NOMO-1 treated with dmso at 0.1 percent for 144 hours (cell line): ENCODE measurements at regions not wholly inside any gene's neighbourhood (a gene's known extent, or its start where the extent isn't known, plus 50 kb on each side); places are given as distances from the start of the nearest gene placed in this dataset.

Experiments
- DNase-seq: peaks from one replicate; lab custom pipeline; 2025; ENCODE audit not compliant: unreplicated experiment; lab: John Stamatoyannopoulos, UW

DNA sequence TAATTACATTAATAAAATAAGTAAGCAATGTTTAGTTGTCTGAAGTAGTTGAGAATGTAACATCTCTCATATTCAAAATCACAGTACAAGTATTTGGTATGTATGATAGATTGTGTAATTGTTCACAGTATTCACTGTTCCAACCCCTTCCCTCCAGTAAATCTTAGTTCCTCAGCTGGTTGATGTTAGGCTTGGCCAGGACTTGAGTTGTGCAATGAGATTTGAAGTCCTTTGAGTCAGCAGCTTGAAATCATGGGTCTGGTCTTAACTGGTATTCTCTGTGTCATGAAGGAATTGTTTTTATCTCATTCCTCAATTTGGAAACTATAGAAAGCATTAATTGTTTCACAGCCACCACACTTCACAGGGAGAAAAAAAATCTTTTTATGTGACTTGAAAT lies 477.1 kb downstream of the FSCB start:
- DNase-seq, result no peak

DNA sequence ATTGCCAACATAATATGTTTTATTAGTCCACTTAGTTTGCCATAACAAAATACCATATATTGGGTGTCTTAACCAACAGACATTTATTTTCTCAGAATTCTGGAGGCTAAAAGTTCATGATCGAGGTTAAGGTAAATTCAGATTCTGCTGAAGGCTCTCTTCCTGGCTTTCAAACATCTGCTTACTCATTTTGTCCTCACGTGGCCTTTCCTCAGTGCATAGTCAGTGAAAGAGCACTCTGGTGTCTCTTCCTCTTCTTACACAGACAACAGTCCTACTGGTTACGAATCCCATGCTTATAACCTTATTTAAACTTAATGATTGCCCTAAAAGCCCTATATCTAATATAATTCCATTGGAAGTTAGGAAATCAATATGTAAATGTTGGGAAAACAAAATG lies 479.7 kb downstream of the FSCB start:
- DNase-seq, result no peak

DNA sequence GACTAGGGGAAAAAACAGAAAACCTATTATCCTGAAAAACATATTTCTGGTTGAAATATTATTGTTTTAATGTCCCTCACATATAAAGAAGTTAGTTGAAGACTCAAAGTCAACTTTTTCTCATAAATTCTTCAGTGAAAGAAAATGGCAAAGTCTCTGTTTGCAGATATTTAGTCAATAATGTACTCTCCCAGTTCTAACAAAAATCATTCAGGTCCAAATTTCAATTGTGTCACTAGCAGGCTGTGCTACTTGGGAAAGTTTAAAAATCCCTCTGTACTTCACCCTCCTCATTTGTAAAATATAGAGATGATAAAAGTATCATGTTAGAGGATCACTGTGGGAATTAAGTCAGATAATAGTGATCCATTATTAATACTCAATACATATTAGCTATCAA lies 496.5 kb downstream of the FSCB start:
- no peak for DNase-seq

DNA sequence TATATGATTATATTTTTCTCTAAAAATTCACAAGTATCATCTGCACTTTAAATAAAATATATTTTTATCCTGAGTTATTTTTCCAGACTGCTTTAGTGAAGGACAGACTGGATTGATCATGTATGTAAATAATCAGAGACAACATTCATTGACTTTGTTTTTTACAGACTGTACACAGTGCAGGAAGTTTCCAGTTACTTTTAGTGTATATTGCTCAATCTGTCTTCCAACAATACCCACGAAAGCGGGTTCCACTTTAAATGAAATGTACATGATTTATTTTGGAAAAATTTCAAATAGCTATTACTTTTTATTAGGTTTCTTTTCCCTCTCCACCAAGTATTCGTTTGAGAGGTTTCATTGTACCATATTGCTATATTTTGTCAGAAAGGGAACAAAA lies 497.0 kb downstream of the FSCB start:
- DNase-seq, result no peak

DNA sequence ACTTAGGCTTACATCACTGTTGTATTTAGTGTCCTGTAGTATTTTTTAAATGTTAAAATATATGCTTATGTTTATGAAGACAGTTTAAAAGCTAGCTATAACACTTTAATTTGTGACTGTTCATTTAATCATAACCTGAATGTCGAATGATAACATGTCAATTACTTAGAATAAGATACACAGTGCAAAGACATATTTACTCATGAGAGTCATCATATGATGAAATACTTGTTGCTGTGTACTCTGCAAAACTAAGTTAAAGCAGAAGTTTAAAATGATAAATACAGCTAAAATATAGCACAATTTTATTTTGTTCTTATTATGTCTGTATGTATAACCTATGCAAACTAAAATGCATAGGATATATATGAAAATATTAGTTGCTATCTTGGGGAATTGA lies 497.4 kb downstream of the FSCB start:
- no peak for DNase-seq

DNA sequence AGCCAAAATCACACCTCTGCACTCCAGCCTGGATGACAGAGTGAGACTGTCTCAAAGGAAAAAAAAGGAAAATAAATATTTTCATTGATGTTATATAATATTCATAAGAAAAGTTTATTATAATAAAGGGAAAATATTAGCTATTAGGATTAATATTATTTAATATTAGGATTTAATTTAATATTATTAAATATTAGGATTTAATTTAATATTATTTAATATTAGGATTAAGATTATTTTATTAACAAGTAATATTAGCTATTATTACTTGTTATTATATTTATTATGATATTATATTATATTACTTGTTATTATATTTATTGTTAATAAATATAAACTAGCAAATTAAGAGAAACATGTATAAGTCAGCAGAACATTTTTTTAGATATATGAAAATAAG lies 518.1 kb downstream of the FSCB start:
- DNase-seq, result no peak

DNA sequence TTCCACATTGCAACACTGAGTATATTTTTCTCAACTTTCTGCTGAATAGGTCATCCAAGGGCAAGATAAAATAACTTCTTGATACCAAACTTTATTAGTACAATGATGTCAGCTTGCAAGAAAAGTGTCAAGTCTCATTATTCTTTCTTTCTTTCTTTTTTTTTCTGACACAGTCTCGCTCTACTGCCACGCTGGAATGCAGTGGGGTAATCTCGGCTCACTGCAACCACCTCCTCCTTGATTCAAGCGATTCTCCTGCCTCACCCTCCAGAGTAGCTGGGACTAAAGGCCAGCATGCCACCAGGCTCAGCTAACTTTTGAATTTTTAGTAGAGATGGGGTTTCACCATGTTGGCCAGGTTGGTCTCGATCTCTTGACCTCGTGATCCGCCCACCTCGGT lies 523.4 kb downstream of the FSCB start:
- DNase-seq, result no peak

DNA sequence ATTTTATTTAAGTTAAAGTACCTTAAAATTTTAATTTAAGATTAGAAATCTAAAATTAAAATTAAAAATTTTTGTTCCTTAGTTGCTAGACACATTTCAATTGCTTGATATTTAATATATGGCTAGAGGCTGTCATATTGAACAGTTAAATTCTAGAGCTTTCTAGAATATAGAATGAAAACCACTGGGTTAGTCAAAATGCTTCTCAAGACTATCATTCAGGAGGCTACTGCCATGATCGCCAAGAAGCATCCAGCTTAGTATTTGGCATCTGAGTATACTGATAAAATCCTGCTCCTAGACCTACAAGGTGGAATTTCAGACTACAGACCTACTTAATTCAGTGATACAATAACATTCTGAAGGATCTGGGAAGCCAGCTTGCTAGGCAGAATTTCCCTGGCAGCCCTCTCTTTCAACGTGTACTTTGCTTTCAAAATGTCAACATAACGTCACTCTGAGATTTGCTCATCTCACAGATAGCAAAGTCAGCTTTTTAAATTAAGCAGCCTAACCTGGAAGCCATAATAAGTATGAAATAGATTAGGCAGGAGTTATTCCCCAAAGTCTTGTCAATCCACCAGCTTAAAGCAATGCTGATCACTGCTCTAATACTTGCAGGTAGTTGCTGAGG lies 525.8 kb downstream of the FSCB start:
- DNase-seq, result no peak

DNA sequence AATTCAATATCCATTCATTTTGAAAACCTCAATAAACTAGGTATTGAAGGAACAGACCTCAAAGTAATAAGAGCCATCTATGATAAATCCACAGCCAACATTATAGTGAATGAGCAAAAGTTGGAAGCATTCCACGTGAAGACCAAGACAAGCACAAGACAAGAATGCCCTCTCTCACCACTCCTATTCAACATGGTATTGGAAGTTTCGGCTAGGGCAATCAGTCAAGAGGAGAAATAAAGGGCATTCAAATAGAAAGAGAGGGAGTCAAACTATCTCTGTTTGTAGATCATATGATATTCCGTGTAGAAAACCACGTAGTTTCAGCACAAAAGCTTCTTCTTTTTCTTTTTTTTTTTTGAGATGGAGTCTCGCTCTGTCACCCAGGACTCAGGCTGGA lies 550.3 kb downstream of the FSCB start:
- no peak for DNase-seq

DNA sequence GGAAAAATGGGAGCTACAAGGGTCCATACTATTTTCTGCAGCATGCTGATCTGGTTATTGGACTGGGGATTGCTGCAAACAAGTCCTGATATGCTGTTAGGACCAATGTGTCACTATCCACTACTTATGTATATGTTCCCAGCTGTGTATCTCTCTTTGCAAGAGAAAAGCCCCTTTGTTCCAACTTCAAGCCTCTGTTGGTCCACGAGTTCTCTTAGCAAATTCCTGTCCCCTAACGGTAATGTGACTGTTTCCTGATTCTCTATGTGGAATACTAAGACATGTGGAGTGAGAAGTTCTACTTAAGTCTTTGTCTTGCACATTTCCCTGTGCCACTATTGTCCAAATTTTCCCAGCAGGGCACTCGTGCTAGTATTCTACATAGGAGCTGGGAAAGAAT lies 557.7 kb downstream of the FSCB start:
- DNase-seq, result no peak

DNA sequence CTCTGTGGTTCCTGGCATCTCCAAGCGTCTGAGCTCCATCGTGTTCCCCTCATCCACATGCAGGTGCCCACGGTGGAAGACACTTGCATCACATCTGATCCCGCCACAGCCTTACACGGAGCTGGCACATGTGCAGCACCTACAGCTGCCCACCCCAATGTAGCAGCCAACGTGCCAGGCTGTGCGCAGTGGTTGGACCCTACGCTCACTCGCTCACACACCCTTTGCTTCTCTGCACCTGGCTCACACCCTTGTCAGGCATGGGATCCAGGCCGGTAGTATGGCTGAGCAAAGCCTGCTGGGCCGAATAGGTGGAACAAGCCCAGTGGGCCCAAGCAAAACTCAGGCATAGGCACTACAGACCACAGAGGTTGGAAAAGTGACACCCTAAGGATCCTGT lies 567.2 kb downstream of the FSCB start:
- no peak for DNase-seq

DNA sequence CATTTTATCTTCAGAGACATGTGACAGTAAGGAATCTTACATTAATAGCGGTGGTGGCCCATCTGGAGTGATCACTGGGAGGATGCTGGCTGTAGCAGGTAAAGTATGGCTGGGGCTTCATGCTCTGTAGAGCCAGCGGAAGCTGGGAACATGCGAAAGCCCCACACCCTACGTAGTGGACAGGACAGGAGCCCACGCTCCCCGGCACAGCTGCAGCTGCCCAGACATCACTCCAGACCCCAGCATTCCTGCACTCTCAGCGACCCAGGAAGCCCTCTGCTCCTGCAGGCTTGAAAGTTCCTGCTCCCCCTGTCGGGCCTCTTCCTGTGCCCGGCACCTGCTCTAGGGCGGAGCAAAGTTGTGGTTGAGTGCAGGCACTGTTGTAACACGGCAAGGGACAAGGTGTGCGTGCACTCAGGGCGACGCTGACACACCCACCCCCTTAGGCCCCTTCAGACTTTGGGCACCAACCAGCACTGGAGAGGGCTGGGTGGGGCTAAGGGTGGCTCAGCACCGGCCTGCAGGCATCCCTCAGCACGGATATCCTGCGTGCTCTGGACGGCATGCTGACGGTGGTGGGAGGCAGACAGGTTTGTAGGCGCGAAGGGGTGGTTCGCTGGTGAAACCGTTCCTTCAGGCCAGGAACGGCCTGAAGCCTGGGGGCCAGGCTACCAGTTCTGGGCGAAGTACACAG lies 568.3 kb downstream of the FSCB start:
- DNase-seq, result no peak

DNA sequence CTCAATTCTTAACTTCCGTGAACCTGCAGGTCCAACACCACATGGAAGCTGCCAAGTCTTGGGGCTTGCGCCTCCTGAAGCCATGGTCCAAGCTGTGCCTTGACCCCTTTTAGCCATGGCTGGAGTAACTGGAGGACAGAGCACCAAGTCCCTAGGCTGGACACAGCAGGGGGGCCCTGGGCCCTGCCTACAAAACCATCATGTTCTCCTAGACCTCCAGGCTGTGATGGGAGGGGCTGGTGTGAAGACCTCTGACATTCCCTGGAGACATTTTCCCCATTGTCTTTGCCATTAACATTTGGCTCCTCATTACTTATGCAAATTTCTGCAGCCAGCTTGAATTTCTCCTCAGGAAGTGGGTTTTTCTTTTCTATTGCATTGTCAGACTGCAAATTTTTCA lies 570.1 kb downstream of the FSCB start:
- no peak for DNase-seq

DNA sequence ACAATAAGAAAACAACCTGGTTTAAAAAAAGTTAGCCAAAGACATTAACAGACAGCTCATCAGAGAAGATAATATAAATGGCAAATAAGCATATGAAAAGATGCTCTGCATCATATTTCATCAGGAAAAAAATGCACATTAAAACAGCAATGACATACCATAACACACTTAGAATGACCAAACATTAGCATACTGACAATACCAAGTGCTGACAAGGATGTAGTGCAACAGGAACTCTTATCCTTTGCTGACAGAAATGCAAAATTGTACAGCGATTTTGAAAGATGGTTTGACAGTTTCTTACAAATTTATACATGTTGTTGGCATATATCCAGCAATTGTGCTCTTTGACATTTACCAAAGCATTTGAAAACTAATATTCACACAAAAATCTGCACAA lies 573.0 kb downstream of the FSCB start:
- DNase-seq, result no peak

DNA sequence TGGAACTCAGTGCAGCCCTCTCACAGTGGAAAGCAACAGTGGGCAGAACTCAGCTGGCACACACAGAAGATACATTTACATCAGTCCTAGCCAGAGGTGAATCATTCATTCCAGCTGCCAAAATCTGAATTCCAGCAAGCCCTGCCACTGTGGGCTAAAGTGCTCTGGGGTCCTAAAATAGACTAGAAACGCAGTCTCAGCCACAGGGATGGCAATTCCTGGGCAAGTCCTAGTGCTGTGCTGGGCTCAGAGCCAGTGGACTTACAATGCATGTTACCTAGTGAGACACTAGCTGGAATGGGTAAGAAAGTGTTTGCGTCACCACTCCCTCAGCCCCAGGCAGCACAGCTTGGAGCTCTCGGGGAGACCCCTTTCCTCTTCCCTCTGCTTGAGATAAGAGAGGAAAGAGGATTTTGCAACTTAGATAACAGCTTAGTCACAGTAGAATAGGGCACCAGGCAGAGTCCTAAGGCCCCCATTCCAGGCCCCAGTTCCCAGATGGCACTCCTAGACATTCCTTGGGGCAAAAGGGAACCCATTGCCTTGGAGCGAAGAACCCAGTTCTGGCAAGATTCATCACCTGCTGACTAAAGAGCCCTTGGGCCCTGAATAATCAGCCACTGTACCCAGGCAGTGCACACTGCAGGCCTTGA lies 592.9 kb downstream of the FSCB start:
- no peak for DNase-seq

DNA sequence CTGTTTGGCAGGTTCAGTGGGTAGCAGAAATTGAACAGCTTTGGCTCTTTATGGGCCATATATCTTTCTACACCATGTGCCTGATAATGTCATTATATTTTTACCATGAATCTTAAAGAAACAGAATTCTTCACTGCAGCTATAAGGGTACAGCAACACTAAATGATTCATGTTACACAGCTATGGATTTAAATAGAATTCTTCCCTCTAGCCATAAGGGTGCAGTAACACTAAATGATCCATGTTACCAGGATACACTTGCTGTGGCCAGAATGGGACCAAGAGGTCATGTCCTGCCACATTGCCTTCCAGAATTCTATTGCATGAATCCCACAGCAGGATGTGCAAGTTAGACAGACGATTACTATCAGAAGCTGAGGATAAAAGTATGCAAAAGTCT lies 603.9 kb downstream of the FSCB start:
- no peak for DNase-seq

DNA sequence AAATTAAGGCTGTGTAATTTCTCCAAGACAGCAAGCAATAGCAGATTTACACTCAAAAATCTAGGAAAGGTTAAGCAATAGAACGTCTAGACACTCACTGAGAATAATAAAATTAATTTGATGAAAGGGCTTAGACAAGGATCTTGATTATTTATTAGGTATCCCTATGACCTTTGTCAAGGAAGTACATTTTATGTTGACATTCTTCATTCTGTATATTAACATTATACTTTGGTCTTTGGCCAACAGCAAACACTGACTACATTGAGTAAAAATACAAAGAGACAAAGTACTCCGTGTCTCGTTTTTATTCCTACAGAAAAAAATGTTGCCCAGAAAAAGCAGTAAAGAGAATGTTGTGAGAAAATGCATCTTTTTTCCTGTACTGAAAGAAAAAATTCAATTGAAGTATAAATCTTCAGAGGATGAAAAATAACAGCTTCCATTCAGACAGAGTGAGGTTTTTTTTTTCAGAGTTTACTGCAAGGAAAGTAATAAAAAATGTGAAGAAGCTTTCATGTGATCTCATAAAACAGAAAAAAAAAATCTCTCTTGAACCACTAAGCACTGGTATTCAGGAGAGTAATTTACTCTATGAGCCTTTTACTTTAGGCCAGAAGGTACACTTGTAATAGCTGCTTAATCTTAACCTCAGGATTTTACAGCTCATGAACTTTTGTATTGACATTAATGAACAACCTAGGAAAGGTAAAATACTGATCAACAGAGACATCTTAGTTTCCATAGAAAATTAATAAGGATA lies 605.0 kb downstream of the FSCB start:
- no peak for DNase-seq

DNA sequence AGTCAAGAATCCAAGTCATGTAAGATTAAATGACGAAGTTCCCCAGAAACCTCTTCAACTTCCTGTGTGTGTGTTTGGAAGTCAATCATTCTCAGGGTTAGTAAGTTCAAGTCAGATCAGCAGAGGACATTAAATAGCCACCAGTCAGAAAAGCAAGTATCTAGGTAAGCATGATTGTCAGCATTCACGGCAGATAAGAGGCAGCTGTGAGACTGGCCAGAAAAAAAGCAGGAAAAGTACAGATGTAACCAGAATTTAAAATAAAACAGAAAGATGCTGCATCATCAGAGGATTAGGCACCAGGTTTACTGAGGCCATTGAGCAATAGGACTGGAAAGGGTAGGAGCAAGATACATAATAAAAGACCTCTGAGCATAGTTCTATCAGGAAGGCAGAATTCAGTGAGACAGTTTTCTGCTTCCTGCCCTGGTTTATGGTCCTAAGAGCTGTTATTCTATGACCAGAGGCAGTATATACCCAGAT lies 606.9 kb downstream of the FSCB start:
- no peak for DNase-seq

DNA sequence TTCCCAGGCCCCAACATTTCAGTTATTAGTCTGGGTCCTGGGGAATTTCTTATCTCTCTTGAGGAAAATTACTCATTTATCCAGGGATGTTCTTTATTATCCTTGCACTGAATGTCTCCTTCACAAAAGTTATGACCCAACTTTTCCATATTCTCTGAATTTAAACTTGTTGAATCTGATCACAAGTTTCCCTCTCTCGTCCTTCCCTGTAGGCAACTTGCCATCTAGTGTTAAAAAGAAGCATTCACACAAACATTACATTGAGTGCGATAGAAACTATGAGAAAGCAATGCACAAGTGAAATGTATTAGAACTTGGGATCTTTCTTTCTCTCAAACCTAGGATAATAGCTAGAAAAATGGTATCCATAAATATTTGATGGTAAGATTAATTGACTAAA lies 608.4 kb downstream of the FSCB start:
- DNase-seq, result no peak

DNA sequence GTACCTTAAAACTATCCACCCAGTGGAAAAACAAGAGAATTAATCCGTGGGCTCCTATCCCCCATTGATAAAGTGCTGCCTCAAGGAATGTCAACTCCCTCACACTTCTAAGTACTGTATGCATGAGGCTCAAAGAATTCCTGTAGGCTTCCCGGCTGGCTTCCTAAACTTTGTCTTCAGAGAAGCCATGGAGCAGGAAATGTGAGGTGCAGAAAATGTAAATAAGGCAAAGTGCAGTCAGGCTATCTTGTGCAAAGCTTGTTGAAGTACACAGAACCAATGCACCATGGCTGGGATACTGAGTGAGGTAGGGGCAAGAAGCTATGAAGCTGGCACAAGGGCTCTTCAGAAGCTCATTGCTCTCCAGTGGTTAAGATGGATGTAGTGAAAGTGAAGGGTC lies 611.0 kb downstream of the FSCB start:
- no peak for DNase-seq

DNA sequence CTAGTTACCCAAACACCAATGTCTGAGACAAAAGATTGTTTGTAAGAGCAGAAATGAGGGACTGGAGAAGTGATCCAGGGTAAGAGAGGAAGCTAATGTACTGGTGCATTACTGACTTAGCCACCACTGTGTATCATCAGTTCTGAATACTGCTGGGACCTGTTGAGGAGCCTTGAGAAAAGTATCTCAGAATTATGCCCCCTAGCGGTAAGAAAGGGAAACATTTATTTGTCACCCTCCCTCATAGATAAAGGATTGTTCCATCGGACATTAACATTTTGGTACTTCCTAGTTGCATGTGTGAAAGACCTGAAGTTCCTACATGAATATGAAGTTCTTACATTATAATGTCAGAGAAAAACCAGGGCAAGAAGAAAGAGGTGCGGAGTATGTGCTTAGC lies 612.5 kb downstream of the FSCB start:
- peak; percentile 2 for DNase-seq

DNA sequence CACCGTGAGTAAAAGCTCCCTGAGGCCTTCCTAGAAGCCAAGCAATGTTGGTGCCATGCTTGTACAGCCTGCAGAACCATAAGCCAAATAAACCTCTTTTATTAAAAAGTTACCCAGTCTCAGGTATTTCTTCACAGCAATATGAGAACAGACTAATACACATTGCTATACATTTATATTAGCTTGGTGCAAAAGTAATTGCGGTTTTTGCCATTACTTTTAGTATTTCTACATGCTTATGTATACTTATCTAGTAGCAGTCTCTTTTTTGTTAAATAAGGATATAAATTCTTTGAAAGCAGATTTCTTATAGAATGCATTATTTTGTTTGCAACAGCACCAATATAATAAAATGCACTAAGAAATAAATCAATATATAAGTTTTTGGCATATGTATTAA lies 619.6 kb downstream of the FSCB start:
- DNase-seq, result no peak
